Activated CD4-positive, alpha-beta T cell treated with anti-CD3 and anti-CD28 coated beads, Interleukin-2, amount 50 U/mL, for 1 hour (primary cell): ENCODE measurements at regions not wholly inside any gene's neighbourhood (a gene's known extent, or its start where the extent isn't known, plus 50 kb on each side); places are given as distances from the start of the nearest gene placed in this dataset.
"Not testable (repeated sequence)": the region's sequence is repeated elsewhere in the genome, so short reads cannot be mapped to it uniquely, and the experiment has no call there.

Experiments
- DNase-seq: peaks from one replicate; pipeline ENCODE4 v3.0.0-alpha.2; 2020

DNA sequence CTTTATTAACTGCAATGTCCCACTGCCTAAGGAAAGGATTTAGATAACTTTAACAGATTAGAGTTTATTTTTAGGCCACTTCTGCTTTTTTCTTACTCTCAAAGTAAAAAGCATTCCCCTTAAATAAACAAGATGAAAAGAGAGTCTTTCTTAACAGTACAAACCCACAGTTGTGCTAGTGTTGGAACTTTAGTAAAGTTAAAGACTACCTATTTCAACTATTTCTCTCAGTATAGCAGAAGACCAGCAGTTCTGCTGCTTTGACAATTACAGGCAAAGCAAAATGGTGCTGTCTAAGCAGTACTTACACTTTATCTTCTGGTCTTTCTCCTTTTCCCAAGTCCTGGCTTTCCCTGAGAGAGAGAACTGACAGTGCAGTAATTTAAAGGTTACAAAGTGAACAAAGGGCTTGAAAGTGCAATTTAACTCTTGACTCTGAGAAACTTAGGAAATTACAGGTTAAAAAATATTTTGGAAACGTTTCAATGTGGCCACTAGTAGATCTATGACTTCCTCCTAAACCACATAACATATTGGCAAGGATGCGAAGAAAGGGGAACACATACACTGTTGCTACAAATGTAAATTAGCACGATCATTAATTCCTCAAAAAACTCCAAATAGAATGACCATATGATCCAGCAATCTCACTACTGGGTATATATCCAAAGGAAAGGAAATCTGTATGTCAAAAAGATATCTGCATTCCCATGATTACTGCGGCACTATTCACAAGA, 135.4 kb upstream of the POGK start:
- no peak for DNase-seq

- DNase-seq = no peak
These were observed 133.6 kb upstream of the POGK start for GRCh38 chr1:166705376-166706289.

DNA sequence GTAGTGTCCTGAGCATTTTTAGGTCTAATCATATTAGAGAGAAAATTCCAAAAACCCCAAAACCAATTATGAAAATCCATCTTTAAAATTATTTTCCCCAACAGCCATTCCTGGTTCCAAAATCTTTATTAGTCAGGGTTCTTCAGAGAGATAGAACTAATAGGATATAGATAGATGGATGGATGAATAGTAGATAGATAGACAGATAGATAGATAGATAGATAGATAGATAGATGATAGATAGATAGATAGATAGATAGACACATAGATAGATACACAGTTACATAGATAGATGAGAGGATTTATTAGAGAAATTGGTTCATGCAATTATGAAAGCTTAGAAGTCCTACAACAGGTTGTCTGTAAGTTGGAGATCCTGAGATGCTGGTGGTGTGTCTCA, 122.7 kb upstream of the POGK start:
- DNase-seq = no peak

DNA sequence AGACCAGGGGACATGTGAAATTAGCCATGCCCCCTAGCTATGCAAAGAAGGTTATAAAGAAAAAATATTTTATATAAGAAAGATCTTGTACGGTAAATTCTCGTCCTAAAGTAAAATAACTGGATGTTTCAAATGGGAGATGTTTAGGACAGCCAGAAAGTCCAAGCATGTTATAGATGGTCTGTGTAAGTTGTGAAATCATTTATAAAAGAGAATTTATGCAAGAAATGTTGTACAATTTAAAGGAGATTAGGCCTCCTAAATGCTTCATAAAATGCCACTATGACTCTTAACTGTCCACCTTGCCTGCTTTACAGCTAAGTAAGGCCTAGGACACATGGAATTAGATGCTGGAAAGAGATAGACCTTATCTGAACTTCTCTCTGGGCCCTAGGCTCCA, 118.1 kb upstream of the POGK start:
- no peak for DNase-seq

DNA sequence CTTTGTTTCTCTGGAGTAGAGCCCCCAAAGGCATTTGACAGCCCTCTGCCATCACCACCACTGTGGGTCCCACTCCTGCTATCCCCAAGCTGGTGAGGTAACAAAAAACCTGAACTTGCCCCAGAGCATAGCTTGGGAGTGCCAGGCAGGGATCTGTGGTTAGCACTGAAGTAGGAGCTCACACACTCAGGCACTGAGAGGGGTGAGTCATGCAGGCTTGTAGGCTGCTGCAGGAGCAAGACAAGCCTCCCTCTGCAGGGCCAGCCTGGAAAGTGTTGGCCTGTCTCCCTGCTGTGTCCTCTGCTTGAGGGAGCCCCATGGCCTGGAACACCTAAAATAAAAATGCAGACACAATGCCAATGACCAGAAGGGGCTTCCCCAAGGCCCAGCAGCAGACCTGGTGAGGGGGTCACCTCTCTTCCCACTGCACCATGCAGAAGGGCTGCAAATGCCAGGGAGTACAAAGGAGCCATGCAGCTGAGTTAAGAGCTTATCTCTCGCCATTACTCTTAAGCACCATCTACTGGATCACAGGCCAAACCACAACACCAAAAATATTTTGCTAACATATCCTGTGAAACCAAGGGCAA, 108.9 kb upstream of the POGK start:
- DNase-seq = no peak

- DNase-seq = no peak
These were observed 101.1 kb upstream of the POGK start for GRCh38 chr1:166738140-166738539.

GRCh38 chr1:166738873-166739272, 100.4 kb upstream of the POGK start:
- no peak for DNase-seq

DNA sequence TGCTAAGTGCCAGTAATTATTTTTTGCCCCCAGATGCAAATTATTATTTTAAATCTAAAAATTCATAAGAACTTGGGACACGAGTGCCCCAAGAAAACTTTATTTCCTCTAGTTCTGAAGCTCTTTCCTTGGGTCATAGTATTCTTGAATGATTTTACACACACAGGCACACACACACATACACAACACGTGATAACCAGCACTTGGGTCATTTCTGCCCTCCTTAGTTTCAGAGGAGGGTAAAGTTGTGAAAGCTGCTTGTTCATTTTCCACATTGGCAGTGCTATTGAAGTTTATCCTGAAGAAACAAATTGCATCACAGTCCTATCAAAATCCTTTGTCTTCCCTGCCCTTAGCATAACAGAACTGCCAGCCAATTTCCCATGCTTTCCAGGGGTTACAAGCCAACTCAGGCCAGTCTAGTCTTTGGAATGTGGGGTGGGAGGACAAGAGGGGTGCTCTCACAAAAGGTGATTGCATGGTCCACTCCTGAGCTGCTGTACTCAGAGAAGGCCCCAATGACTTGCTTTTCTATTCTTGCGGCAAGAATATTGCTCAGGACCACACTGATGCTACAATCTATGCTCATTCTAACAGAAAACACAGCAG, 98.5 kb upstream of the POGK start:
- DNase-seq = no peak

- no peak for DNase-seq
These were observed 76.0 kb upstream of the POGK start for GRCh38 chr1:166763318-166763717.

DNA sequence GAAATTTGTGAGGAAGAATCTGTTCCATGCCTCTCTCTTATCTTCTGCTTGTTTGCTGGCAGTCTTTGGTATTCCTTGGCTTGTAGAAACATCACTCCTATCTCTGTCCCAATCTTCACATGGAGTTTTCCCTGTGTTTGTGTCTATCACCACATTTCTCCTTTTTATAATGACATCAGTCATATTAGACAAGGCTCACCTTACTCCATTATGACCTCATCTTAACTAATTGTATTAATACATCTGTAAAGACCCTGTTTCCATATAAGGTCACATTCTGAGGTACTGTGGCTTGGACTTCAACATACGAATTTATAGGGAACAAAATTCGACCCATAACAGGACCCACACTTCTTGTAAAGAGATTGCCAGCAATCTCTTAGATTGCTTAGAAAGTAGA, 72.3 kb upstream of the POGK start:
- DNase-seq = no peak

GRCh38 chr1:166784646-166785045, 54.6 kb upstream of the POGK start:
- DNase-seq = not testable (repeated sequence)

DNA sequence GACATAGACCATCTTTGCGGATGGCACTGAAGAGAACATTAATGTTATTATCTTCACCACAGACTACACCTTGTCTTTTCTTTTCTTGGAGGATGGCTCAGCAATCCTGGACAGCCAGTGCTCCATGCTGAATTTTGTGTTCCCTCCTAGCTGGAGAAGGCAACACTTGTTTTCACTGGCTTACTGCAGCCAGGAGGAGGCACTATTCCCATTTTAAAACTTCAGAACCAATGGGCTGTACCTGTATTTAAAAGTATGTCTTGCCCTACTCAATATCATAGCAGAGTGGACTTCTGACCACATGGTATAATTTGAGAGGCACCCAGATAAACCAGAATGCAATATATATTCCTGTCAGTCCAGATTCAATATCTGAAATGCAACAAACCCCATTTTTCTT, 53.3 kb upstream of the POGK start:
- DNase-seq = no peak

- DNase-seq = no peak
These were observed 50.0 kb upstream of the POGK start for GRCh38 chr1:166789286-166789685.
